HEK293T (cell line): ENCODE measurements at regions not wholly inside any gene's neighbourhood (a gene's known extent, or its start where the extent isn't known, plus 50 kb on each side); places are given as distances from the start of the nearest gene placed in this dataset.

Experiments used
- BHLHE40 ChIP-seq: fragments of 450-650 bp; IDR thresholded peaks from 2 replicates; pipeline ENCODE4 v1.6.1; 2016; ENCODE audit warnings: mild to moderate bottlenecking, moderate library complexity, borderline replicate concordance
- ELF4 ChIP-seq: fragments of 450-650 bp; IDR thresholded peaks from 2 replicates; pipeline ENCODE4 v1.6.1; 2017; ENCODE audit warnings: antibody characterized with exemption
- FOXA1 ChIP-seq: fragments of 450-650 bp; IDR thresholded peaks from 2 replicates; pipeline ENCODE4 v1.6.1; 2016; ENCODE audit warnings: mild to moderate bottlenecking
- FOXK2 ChIP-seq: fragments of 450-650 bp; IDR thresholded peaks from 2 replicates; pipeline ENCODE4 v1.6.1; 2016; ENCODE audit warnings: mild to moderate bottlenecking
- FOXM1 ChIP-seq: fragments of 450-650 bp; IDR thresholded peaks from 2 replicates; pipeline ENCODE4 v1.6.1; 2017; ENCODE audit warnings: mild to moderate bottlenecking, borderline replicate concordance
- HDGF ChIP-seq: fragments of 450-650 bp; IDR thresholded peaks from 2 replicates; pipeline ENCODE4 v1.6.1; 2017; ENCODE audit warnings: antibody characterized with exemption, borderline replicate concordance
- L3MBTL2 ChIP-seq: fragments of 450-650 bp; conservative IDR thresholded peaks from 2 replicates; pipeline ENCODE4 v1.6.1; 2016; ENCODE audit warnings: mild to moderate bottlenecking
- LEF1 ChIP-seq: fragments of 450-650 bp; IDR thresholded peaks from 2 replicates; pipeline ENCODE4 v1.6.1; 2017; ENCODE audit warnings: mild to moderate bottlenecking, borderline replicate concordance
- NFRKB ChIP-seq: fragments of 450-650 bp; IDR thresholded peaks from 2 replicates; pipeline ENCODE4 v1.6.1; 2016; ENCODE audit warnings: mild to moderate bottlenecking, moderate library complexity
- SP1 ChIP-seq: fragments of 450-650 bp; IDR thresholded peaks from 2 replicates; pipeline ENCODE4 v1.6.1; 2017
- SUZ12 ChIP-seq: fragments of 450-650 bp; IDR thresholded peaks from 2 replicates; pipeline ENCODE4 v1.6.1; 2016; ENCODE audit warnings: mild to moderate bottlenecking
- ZNF384 ChIP-seq: fragments of 450-650 bp; IDR thresholded peaks from 2 replicates; pipeline ENCODE4 v1.6.1; 2016

- TF ChIP-seq ELF4: no peak
- no peak for TF ChIP-seq SUZ12
- TF ChIP-seq FOXA1: no peak
- no peak for TF ChIP-seq SP1
- TF ChIP-seq FOXK2: no peak
- no peak for TF ChIP-seq LEF1
- no peak for TF ChIP-seq HDGF
- TF ChIP-seq BHLHE40: no peak
- TF ChIP-seq L3MBTL2: no peak
- TF ChIP-seq FOXM1: no peak
- TF ChIP-seq ZNF384: no peak
- no peak for TF ChIP-seq NFRKB
These were observed 1165.0 kb downstream of the NXPH1 start for GRCh38 chr7:9598411-9598810.
